Renal pelvis (tissue), 1 donor: ENCODE measurements at regions not wholly inside any gene's neighbourhood (a gene's known extent, or its start where the extent isn't known, plus 50 kb on each side); places are given as distances from the start of the nearest gene placed in this dataset.
"Not testable (repeated sequence)": the region's sequence is repeated elsewhere in the genome, so short reads cannot be mapped to it uniquely, and the experiment has no call there.

ENCODE experiments used
- DNase-seq: peaks from one replicate; pipeline ENCODE4 v3.0.0-alpha.2; 2013

DNA sequence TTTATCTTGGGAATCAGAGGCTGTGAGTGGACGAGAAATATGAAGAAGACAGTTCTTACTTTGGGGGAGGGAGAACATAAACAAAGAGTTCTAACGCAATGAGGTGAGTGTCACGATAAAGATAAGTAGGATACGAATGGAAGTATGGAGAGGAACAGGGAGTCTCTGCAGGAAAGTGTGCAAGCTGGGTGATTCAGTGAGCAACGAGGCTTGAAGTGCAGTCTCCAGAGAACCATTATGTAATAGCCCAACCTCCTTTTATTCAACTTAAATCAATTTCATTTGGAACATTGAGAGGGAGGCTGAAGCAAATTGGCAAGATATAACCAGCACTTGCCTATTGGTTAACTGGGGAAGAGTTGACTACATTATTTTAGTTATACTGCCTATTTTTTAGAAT, 99.3 kb upstream of the PLD5 start:
- DNase-seq = no peak

- no peak for DNase-seq
Observed at GRCh38 chr1:242623119-242623518, 98.6 kb upstream of the PLD5 start.

DNA sequence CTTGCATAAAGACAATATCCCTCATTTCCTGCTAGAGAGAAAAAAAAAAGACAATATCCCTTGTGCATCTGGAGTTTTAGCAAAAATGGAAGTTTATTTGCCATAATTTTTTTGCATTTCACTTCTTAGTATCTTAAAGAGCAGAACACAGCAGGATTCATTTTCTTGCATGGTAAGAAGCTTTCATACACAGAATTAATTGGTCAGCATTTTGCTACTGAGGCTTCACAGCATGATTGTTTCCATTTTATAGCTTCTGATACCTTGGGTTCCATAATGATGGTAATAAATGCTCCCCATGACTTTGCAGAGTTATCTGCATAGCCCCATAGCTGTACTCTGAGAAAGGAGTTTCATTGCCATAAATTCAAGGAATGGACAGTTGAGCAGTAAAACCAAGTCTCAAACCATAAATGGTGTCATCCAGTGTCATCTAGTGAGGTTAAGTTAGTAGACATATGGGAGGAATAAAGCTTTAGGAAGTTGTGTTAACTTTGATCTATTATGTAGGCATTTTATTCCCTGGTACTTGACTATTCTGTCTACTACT, 88.8 kb upstream of the PLD5 start:
- DNase-seq = no peak

DNA sequence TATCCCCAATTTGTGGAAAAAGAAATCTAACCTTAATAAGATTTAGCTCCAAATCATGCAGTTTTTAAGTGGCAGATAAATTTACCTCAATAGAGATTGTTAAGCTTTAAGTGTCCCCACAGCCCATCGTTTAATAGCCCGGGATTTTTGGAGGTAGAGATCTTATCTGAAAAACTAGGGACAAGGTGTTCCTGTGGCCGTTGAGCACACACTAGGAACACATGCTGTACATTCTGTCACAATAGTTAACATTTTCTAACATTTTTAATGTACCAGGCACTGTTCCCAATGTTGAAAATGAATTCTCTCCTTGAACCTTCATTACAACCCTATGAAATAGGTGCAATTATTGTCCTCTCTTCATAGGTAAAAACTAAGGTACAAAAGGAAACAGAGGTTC, 85.7 kb upstream of the PLD5 start:
- no peak for DNase-seq

- DNase-seq = no peak
Observed at GRCh38 chr1:242605521-242605920, 81.0 kb upstream of the PLD5 start.

- no peak for DNase-seq
Observed at GRCh38 chr1:242602001-242602400, 77.5 kb upstream of the PLD5 start.

GRCh38 chr1:242593756-242594155, 69.3 kb upstream of the PLD5 start:
- not testable (repeated sequence) for DNase-seq

GRCh38 chr1:242586360-242586680, 61.8 kb upstream of the PLD5 start:
- DNase-seq = no peak

- no peak for DNase-seq
Observed at GRCh38 chr1:242585616-242586359, 61.3 kb upstream of the PLD5 start.

DNA sequence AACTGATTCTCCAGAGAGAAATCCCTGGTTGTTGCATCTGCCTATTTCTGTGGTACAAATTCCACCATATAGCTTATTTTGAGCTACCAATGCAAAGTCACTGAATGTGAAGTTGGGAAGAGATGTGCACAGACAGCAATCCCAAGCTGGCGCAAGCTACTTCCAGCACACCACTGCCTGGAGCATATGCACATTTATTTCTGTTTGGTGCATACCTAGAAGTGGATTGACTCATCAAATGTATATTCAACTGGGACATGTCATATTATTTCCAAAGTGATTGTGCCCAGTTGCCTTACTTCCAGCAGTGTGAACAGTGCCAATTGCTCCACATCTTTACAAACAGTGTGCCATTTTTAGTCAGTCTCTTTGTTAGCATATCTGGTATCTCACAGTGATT, 58.2 kb upstream of the PLD5 start:
- DNase-seq = no peak

DNA sequence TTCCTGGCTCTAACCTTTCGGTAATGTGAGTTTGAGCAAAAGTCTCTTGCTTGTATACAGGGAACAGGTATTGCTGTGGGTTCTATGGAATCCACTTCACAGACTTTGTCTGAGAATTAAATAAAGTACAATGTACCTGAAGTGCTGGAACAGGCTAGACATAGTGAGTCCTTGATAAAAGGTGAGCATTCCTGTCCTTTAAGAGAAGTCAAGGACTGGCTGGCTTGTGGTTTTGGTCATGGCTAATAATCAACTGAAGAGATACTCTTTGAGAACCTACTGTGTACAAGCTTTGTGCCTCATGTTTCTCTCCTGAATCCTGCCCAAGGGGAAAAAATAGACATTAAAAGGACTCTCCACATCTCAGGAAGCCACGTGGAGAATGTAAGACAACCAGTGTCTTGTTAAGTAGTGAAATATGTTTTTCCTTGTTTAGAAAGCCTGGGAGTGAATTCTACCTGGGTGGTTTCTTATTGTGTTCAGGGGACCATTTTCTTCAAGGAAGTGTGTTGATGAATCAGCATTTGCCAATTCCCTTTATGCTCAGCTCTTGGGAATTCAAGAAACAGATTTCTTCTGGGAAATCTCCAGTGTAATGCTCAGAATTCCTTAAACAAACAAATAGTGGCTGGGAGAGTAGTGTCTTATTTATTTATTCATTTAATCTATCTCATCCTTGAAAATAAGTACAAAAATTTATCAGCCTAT, 55.2 kb upstream of the PLD5 start:
- no peak for DNase-seq
